Stimulated activated CD4-positive, alpha-beta T cell treated with anti-CD3 and anti-CD28 coated beads, Interleukin-1b, Interleukin-23, amount 100 ng/mL, for 48 hours (primary cell): ENCODE measurements at regions not wholly inside any gene's neighbourhood (a gene's known extent, or its start where the extent isn't known, plus 50 kb on each side); places are given as distances from the start of the nearest gene placed in this dataset.

Experiments
- DNase-seq: peaks from one replicate; pipeline ENCODE4 v3.0.0-alpha.2; 2020

GRCh38 chr9:86893811-86894490 lies 53.4 kb downstream of the GAS1 start:
- DNase-seq, result no peak

GRCh38 chr9:86892576-86892975 lies 54.7 kb downstream of the GAS1 start:
- no peak for DNase-seq

DNA sequence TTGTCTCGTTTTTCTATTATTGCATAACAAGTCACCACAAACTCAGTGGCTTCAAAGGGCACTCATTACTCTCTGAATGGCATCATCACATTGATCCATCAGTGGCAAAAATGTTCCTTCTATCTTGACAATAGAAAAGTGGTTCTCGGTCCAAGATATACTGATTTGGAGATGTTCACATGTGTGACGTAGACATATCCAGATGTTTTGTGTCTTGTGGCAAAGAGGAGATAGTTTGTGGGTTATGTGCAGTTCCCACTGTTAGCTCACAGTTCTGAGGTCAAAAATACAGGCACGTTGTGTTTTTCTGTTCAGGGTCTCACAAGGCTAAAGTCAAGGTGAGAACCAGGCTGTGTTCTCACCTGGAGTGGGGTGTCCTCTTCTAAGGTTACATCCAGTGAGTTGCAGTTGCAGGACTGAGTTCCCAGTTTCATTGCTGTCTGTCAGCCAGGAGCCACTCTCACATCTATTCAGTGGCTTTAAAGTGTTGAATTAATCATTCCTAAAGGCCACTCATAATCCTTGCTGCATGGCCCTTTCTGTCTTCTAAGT lies 55.3 kb downstream of the GAS1 start:
- no peak for DNase-seq

DNA sequence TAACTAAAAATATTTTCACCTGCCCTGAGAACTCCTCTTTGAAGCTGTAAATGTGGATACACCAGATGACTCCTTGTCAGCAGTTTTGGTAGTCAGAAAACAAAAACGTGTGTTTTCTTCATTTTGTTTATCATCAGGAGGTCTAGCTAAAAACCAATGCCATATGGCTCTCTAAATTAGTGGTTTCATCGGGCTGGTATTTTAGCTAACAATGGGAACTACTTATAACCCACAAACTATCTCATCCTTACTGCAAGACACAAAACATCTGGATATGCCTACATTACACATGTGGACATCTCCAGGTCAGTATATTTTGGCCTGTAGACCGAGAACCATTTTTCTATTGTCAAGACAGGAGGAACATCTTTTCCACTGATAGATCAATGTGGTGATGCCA lies 56.2 kb downstream of the GAS1 start:
- DNase-seq, result no peak

DNA sequence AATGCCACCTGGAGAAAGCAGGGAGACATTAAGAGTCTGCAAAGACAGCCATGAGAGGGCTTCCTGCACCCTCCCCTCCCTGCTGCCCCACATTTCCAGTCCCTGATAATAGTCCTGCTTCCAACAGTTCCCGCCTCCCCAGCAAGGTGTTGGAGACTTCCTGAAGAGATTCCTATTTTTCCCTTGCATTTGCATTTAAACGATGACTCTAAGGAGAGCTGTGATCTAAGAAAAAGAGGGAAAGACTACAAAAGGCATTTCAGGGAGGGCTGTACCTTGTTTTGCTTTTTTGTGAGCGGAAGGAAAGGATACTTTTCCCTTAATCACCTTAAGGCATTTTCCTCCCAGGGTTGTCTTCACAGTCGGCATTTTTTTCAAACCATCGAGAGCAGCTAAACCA lies 62.1 kb downstream of the GAS1 start:
- no peak for DNase-seq

GRCh38 chr9:86876621-86877196 lies 70.6 kb downstream of the GAS1 start:
- DNase-seq, result no peak

- no peak for DNase-seq
Observed at GRCh38 chr9:86868616-86869015, 78.7 kb downstream of the GAS1 start.

GRCh38 chr9:86867804-86868313 lies 79.4 kb downstream of the GAS1 start:
- no peak for DNase-seq

GRCh38 chr9:86865952-86866351 lies 81.4 kb downstream of the GAS1 start:
- DNase-seq, result no peak

DNA sequence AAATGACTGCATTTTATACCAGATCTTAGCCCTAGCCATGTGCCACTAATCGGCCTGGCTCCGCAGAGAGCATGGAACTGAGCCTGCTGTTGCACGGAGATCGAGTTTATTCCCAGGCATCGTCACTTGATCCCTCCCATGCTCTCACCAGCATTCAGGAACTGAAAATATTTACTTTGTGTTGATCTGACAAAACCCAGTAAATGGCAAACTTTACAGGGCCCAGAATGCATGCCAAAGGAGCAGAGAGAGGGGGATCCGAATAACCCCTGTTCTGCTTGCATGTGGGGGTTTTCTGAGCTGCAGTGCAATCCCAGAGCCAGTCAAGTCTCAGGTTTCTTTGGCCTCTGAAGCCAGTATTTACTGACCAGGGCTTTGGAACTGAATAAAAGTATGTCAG lies 87.3 kb downstream of the GAS1 start:
- no peak for DNase-seq

GRCh38 chr9:86859056-86859455 lies 88.2 kb downstream of the GAS1 start:
- no peak for DNase-seq

- DNase-seq, result no peak
Observed at GRCh38 chr9:86858009-86858408, 89.3 kb downstream of the GAS1 start.

- DNase-seq, result no peak
Observed at GRCh38 chr9:86856259-86856658, 91.0 kb downstream of the GAS1 start.

GRCh38 chr9:86854898-86855523 lies 92.3 kb downstream of the GAS1 start:
- DNase-seq, result no peak

GRCh38 chr9:86846656-86847055 lies 100.7 kb downstream of the GAS1 start:
- DNase-seq, result no peak

- no peak for DNase-seq
Observed at GRCh38 chr9:86843206-86843605, 104.1 kb downstream of the GAS1 start.

GRCh38 chr9:86842573-86842972 lies 104.7 kb downstream of the GAS1 start:
- no peak for DNase-seq

GRCh38 chr9:86839522-86839921 lies 107.8 kb downstream of the GAS1 start:
- DNase-seq, result no peak

DNA sequence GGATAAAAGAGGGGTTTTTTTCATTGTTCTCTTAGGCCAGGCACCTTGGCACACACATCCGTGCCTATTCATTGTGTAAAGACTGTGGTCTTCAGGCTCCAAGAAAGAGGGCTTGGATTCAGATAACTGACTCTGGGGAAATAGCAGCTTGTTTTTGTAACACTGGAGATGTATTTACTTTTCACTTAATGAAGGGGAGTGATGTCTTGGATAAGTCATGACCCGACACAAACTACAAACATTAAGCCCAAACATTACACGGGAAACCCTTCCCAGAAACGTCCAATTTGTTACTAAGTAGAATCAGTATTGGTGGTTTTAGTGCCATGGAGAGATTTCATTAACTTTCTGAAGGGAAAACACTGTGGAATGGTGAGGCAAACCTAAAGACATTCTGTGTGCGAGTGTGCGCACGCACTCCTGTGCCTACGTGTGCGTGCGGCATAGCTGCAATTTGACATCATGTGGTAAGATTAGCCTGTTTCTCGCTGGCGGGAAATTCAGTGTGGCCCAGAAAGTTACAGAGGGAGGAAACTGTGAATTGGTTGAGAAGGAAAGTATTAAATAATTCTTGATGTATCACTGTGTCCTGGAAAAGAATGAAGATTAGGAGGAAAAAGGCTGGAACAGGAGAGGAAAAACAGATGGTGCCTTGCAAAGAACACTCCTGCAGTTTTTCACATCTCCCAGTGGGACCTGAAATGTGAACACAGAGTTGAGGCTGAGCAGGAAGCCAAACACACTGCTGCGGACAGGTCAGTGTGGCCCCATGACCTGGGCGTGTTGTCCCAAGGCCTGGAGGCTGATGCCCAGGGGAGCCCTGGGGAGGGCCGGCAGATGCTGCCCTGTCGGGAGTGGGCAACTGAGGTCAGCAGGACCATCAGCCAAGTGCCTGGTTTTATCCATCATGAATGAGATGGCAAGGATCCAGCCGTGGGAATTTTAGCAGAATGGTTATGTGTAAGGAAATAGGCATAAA lies 108.5 kb downstream of the GAS1 start:
- DNase-seq, result no peak

DNA sequence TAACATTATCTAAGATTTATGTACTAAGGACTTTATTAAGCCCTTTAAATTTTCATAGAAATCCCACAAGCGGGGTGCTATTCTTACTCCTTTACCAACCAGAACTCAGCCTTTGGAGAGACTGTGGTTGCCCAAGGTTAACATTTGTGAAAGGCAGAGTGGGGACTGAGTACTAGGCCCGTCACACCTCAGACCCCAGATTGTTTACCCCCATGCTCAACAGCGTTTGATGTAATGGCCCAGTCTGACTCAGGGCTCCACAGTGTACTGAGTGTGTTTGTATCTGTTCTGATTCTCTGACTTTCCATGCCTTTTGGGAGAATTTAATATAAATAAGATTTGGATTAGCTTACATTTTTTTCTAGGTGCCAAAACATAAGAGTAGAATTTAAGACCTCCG lies 110.0 kb downstream of the GAS1 start:
- DNase-seq, result no peak

DNA sequence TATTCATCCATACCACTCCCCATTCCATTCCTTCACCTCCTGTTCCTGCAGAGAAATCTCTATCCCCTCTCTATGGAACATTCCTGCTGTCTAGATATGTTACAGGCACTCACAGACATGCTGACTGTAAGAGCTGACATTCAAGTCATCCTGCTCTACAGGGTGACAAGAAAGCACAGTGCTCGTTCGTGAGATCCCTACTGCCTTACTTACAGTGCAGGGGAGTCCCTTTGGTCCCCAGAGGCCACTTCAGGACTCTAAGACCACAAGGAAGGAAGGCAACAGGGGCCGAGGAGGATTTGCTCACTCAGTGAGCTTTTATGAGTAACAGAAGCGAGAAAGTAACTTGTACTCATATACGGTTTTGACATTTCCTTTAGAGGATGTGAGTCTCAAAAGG lies 110.5 kb downstream of the GAS1 start:
- no peak for DNase-seq

DNA sequence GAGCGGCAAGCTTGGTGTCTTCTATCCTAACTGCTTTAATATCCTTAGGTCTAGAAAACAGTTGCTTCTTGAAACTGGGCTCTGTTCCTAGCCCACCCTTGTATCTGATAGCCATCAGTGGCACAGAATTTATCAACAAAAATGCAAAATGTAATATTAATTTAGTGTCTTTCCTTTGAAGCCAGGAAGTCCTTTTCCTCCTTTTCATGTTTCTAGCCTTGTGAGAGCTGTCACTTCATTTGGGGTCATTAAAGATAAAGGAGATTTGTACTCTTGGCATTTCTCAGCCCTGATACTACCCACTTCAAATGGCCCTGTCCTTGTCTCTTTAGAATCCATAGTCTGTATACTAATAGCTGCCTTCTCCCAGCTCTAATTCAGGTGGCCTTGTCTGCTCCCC lies 111.0 kb downstream of the GAS1 start:
- DNase-seq, result no peak

DNA sequence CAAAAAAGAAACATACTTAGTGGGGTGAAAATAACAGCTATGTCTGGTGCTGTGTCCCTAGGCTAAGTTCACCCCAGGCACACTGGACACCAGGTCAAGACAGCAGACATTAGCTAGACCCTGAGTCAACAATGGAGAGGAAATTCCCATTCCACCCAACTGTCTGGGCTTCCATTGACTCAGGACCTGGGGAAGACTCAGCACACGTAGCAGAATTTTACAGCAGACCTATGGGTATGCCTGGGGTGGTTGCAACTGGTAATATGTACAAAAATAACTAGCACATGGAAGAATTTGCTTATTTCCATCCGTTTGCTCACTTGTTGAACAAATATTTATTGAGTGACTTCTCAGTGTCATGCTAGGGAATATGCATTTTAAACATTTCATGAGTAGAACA lies 117.0 kb downstream of the GAS1 start:
- no peak for DNase-seq
